GM04504 (cell line): ENCODE measurements at regions not wholly inside any gene's neighbourhood (a gene's known extent, or its start where the extent isn't known, plus 50 kb on each side); places are given as distances from the start of the nearest gene placed in this dataset.
"Not testable (repeated sequence)": the region's sequence is repeated elsewhere in the genome, so short reads cannot be mapped to it uniquely, and the experiment has no call there.

Source experiments
- DNase-seq: peaks from one replicate; pipeline ENCODE4 v3.0.0-alpha.2; 2012; ENCODE audit warnings: low read depth

GRCh38 chr11:134845474-134846327 lies 433.7 kb upstream of the B3GAT1 start:
- DNase-seq, result no peak

- DNase-seq, result no peak
Observed at GRCh38 chr11:134844838-134845237, 432.8 kb upstream of the B3GAT1 start.

GRCh38 chr11:134843735-134844134 lies 431.7 kb upstream of the B3GAT1 start:
- DNase-seq, result no peak

GRCh38 chr11:134843020-134843419 lies 431.0 kb upstream of the B3GAT1 start:
- DNase-seq, result no peak

- no peak for DNase-seq
Observed at GRCh38 chr11:134841972-134842371, 429.9 kb upstream of the B3GAT1 start.

GRCh38 chr11:134841411-134841810 lies 429.4 kb upstream of the B3GAT1 start:
- no peak for DNase-seq

- no peak for DNase-seq
Observed at GRCh38 chr11:134840945-134841344, 428.9 kb upstream of the B3GAT1 start.

- DNase-seq, result not testable (repeated sequence)
Observed at GRCh38 chr11:134840165-134840564, 428.1 kb upstream of the B3GAT1 start.

GRCh38 chr11:134838708-134839107 lies 426.7 kb upstream of the B3GAT1 start:
- no peak for DNase-seq

GRCh38 chr11:134837887-134838232 lies 425.8 kb upstream of the B3GAT1 start:
- no peak for DNase-seq

GRCh38 chr11:134837166-134837886 lies 425.3 kb upstream of the B3GAT1 start:
- no peak for DNase-seq

- no peak for DNase-seq
Observed at GRCh38 chr11:134836561-134836960, 424.5 kb upstream of the B3GAT1 start.

- no peak for DNase-seq
Observed at GRCh38 chr11:134835561-134835960, 423.5 kb upstream of the B3GAT1 start.

GRCh38 chr11:134830312-134830711 lies 418.3 kb upstream of the B3GAT1 start:
- no peak for DNase-seq

- no peak for DNase-seq
Observed at GRCh38 chr11:134823970-134824369, 411.9 kb upstream of the B3GAT1 start.

GRCh38 chr11:134822897-134823296 lies 410.9 kb upstream of the B3GAT1 start:
- no peak for DNase-seq

GRCh38 chr11:134821422-134821821 lies 409.4 kb upstream of the B3GAT1 start:
- no peak for DNase-seq

GRCh38 chr11:134819041-134819440 lies 407.0 kb upstream of the B3GAT1 start:
- DNase-seq, result no peak

- no peak for DNase-seq
Observed at GRCh38 chr11:134818516-134818915, 406.5 kb upstream of the B3GAT1 start.

- DNase-seq, result no peak
Observed at GRCh38 chr11:134815404-134815803, 403.4 kb upstream of the B3GAT1 start.

GRCh38 chr11:134807997-134808396 lies 396.0 kb upstream of the B3GAT1 start:
- no peak for DNase-seq

- no peak for DNase-seq
Observed at GRCh38 chr11:134802598-134802997, 390.6 kb upstream of the B3GAT1 start.

- DNase-seq, result no peak
Observed at GRCh38 chr11:134802116-134802515, 390.1 kb upstream of the B3GAT1 start.

- no peak for DNase-seq
Observed at GRCh38 chr11:134801570-134801969, 389.5 kb upstream of the B3GAT1 start.
